ENCODE measurements at regions not wholly inside any gene's neighbourhood (a gene's known extent, or its start where the extent isn't known, plus 50 kb on each side); places are given as distances from the start of the nearest gene placed in this dataset.

DNA sequence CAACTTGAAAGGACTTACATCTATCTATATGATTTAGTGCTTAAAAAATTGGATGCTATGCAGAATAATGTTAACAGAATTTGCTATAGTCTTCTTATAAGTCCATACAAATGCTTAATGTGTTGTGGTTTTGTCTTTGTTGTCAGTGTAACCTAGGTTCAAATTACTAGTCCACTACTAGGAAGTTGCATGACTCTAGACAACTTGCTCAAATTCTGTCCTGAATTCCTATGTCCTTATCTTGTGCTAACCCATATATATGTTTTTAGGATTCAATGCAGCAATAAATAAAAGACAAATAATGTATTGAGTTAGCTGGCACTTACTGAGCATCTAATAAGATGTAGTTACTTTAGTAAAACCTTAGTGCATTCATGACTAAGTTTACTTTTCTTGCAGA, 276.5 kb upstream of the KCNMB2 start:
- DNase-seq: no peak

- peak in 1 of 2 donors; percentile 18 for DNase-seq
Measured at GRCh38 chr3:178260887-178261565, 275.2 kb upstream of the KCNMB2 start.

GRCh38 chr3:178263236-178263916, 272.9 kb upstream of the KCNMB2 start:
- DNase-seq: peak in 1 of 2 donors; percentile 47

- DNase-seq: no peak
Measured at GRCh38 chr3:178267158-178267844, 268.9 kb upstream of the KCNMB2 start.

DNA sequence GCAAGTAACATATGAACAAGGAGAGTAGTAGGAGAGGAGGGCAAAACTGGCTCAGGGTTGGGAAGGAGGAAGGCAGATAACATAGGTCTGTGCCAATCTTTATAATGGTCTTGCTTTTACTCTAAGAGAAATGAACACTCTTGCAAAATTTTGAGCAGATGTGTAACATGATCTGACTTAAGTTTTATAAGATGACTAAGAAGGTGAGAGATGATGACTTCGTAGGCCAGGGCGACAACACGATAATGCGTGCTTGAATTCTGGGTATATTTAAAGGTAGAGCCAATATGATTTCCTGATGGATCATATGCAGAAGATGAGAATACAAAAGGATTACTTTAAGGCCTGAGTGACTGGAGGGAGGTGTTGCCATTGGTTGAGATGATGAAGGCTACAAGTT, 265.4 kb upstream of the KCNMB2 start:
- no peak for DNase-seq

DNA sequence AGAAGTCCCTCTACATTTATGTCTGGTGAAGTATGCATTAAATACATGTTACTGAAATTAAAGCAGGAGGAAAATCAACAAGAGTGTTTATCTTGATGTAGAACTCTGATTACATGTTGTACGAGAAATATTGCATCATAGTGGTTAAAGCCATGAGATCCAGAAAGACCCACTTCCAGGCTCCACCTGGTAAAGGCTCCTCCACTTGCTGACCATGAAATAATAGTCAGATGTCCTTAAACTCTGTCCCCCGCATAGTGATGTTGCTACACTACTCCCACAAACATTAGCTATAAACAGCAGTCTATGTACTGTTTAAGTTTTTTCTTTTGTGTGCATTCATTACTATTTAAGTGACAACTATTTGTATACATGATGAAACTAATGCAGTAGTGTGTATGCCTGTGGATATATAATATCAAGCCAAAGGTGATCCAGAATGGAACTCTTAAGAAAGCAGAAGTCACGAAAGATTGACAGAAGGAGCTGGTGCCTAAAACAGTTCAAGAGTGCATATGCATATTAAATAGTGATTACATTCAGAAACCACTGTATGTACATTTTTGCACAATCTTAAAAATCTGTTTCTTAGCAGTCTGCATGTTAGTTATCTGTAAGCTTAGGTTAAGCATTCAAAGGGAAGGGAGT, 264.4 kb upstream of the KCNMB2 start:
- DNase-seq: no peak

- no peak for DNase-seq
Measured at GRCh38 chr3:178272841-178273240, 263.4 kb upstream of the KCNMB2 start.

DNA sequence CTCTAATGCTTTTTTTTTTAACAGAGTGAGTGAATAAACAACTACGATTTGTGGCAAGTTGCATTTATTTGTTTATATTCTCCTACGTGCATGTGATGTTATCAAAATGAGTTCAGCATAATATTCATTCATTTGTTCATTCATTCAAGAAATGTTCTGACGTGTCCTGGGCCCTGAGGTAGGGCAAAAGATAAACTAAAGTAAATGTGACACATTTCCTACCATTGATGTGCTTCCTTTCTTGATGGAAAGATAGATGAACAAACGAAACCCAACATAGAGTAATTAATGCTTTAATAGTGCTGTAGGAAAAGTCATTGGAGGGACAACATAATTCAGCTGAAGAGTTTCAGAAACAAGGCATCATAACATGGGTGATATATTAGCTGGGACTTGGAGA, 261.5 kb upstream of the KCNMB2 start:
- no peak for DNase-seq

DNA sequence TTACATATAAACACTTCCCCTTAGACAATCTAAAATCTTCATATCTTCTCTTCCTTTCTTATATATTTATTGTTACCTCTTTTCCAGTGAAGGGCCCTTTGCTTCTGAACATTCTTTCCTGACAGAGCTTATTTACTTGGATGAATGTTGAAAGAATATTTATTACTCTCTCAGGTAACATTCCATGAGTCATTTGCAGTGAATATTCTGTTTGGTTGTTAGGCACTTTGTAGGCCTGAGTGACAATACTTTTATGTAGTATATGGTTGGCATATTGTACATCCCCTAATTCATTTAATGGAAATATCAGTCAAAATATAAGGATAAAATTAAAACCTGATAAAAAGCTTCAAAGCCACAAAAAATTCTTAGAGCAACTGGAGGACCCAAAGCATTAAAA, 260.9 kb upstream of the KCNMB2 start:
- no peak for DNase-seq

GRCh38 chr3:178275793-178276192, 260.4 kb upstream of the KCNMB2 start:
- no peak for DNase-seq

DNA sequence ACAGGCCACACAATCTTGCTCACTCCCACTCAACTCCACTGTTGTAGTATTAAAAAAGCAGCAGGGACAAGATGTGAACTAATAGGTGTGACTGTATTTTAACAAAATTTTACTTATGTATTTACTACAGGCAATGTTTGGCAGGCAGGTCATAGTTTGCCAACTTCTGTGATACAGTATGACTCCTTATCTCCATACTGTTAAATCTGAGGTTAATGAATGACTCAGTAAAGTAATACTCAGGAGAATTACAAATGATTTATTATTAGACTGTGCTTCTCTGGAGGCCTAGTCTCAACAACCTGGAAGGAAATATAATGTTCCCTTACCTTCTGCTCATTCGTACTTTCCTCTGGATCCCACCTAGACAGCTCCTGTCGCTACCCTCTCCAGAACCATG, 258.6 kb upstream of the KCNMB2 start:
- DNase-seq: no peak

- DNase-seq: no peak
Measured at GRCh38 chr3:178283561-178283960, 252.7 kb upstream of the KCNMB2 start.

DNA sequence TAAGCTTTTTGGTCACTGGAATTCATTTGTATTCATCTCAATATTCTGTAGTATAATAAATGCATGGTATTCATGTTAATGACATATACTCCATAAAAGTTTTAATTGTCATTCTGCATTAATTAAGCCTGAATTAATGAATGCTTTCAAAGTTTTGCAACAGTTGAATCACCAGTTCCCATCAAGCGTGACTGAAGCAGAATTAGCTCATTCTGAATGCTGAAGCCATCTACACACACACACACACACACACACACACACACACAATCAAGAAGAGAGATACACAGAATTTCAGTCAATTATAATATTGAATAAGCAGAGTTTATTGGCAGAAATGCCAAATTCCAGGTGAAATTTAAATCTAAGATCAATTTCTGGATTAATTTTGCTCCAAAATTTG, 252.1 kb upstream of the KCNMB2 start:
- DNase-seq: no peak

DNA sequence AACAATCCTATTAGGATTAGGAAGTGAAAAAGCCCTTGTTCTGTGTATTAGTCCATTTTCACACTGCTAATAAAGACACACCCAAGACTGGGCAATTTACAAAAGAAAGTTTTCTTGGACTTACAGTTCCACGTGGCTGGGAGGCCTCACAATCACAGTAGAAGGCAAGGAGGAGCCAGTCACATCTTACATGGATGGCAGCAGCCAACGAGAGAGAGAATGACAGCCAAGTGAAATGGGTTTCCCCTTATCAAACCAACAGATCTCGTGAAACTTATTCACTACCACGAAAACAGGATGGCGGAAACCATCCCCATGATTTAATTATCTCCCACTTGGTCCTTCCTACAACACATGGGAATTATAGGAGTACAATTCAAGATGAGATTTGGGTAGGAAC, 248.2 kb upstream of the KCNMB2 start:
- DNase-seq: no peak

GRCh38 chr3:178289544-178290160, 246.6 kb upstream of the KCNMB2 start:
- no peak for DNase-seq

DNA sequence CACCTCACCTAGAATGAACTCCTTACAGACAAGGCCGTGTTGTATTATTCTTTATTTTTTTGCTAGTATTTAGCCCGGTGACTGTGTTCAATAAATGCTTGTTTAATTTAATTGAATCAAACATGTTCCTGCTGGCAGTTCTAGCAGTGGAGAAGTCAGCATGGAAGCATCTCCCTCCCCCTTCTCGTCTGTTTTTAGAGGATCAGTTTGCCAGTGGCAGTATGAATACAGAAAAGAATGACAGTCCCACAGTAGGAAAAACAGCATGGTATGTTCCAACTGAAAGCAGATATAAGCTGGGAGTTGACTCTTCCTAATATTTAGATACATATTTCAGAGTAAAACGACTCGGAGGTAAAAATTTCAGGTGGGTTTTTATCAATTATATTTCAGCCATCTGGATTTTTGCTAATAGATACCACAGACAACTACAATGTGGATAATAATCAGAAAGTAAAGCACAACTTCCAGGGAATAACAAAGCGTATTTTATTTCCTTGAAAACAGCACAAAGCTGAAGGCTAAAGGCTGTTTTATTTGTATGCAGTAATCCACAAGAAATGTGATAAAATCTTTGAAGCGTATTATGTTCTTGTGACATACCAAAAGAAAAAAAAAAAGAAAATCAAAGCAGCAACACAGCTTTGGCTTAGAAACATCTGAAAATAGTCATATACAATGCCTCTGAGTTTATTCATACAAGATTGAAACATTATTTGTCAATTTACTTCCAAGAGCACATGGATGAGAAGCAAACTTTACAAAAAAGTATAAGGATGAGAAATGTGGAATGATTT, 244.5 kb upstream of the KCNMB2 start:
- DNase-seq: no peak

DNA sequence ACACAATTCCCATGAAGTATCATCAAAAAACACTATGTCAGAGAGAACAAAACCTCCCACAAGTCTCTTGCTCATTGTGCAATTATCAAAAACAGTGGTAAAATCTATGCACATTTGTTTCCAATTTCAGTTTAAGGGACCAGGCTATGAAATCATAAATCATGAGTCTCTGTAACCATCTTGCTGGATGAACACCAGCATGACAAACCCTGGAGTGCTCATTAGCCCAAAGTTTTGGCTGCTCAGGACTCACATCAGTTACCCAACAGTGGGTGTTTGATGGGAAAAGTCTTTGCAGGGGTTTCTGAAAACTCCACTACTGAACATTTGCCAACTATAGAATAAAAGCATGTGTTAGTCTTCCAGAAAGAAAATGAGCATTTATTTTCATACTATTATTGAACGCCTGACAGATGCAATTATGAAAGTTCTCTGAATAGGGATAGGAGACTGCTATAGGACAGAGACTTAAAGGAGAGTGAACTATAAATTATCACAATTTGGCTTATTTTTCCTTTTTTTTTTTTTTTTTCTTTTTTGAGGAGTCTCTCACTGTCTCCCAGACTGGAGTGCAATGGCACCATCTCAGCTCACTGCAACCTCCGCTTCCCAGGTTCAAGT, 240.8 kb upstream of the KCNMB2 start:
- DNase-seq: no peak

GRCh38 chr3:178297199-178297598, 239.0 kb upstream of the KCNMB2 start:
- DNase-seq: no peak

- no peak for DNase-seq
Measured at GRCh38 chr3:178297740-178298139, 238.5 kb upstream of the KCNMB2 start.

GRCh38 chr3:178300441-178300959, 235.7 kb upstream of the KCNMB2 start:
- no peak for DNase-seq
